K562 (cell line): ENCODE measurements at regions not wholly inside any gene's neighbourhood (a gene's known extent, or its start where the extent isn't known, plus 50 kb on each side); places are given as distances from the start of the nearest gene placed in this dataset.

Source experiments
- ATAC-seq: fragments of 200-7000 bp; cut with Tn5 transposase; 3 replicates; pipeline ENCODE4 v1.9.1; 2020; ENCODE audit warnings: moderate library complexity
- BruUV-seq: library from RNA; stranded (reverse); fragments of 400-500 nt; replicated peaks from 2 replicates; lab custom pipeline; 2021; lab: Mats Ljungman, UMichigan
- CTCF ChIA-PET: fragments of 300-600 bp; formaldehyde crosslinking; extraction: SDS; loops from one replicate; lab custom pipeline; 2021; ENCODE audit warnings: low intra/inter-chr PET ratio; lab: Yijun Ruan, JAX
- POLR2A ChIA-PET: fragments of 300-600, 350-650 bp; sonication (Branson Sonifier 250); formaldehyde crosslinking; extraction: SDS; loops from one replicate; lab custom pipeline; 2021; ENCODE audit warnings: antibody characterized with exemption, inconsistent platforms; lab: Yijun Ruan, JAX
- DNase-seq, 4 experiments: peaks; one replicate each; pipeline versions ENCODE4 v3.0.0 to v3.0.0-alpha.2; 2011 to 2018; ENCODE audit warnings: low spot score in 3 of 4, mixed read lengths in 3 of 4; ENCODE audit errors: extremely low read depth in 1 of 4
- FAIRE-seq: peaks from 2 replicates; lab custom pipeline; 2011; peaks lifted over from hg19 to GRCh38; lab: Jason Lieb, UNC
- H2AFZ ChIP-seq: 2 replicates; pipeline ENCODE4 v1.6.0; 2011; ENCODE audit warnings: low read depth, low read length, control low read depth, inconsistent platforms
- H3K27ac ChIP-seq: fragments of 200-600 bp; 3 replicates; pipeline ENCODE4 v1.8.0; 2011; ENCODE audit warnings: low read depth, mild to moderate bottlenecking, control low read depth, inconsistent platforms, low read length, moderate library complexity, mixed read lengths; ENCODE audit errors: extremely low read depth
- H3K27me3 ChIP-seq, 2 experiments: fragments of 300-600 bp in 1 of 2; 2 replicates in 1 of 2; 3 replicates in 1 of 2; pipeline versions ENCODE4 v1.6.0 to v1.8.0; 2011; ENCODE audit warnings: inconsistent platforms in 2 of 2, low read length in 2 of 2, mild to moderate bottlenecking in 1 of 2, mixed read lengths in 1 of 2, moderate library complexity in 1 of 2; ENCODE audit not compliant: control insufficient read depth in 2 of 2, insufficient read depth in 2 of 2
- H3K36me3 ChIP-seq: fragments of 300-600 bp; 3 replicates; pipeline ENCODE4 v1.8.0; 2011; ENCODE audit warnings: mild to moderate bottlenecking, low read length, inconsistent platforms; ENCODE audit not compliant: control insufficient read depth, insufficient read depth
- H3K4me1 ChIP-seq, 2 experiments: fragments of 200-600 bp in 1 of 2; replicated peaks in 1 of 2; 2 replicates in 1 of 2; 3 replicates in 1 of 2; pipeline versions ENCODE4 v1.5.1 to v1.8.0; 2011; ENCODE audit warnings: inconsistent platforms in 2 of 2, low read length in 2 of 2, mild to moderate bottlenecking in 1 of 2, mixed read lengths in 1 of 2, moderate library complexity in 1 of 2; ENCODE audit not compliant: control insufficient read depth in 2 of 2, insufficient read depth in 2 of 2
- H3K4me2 ChIP-seq: 2 replicates; pipeline ENCODE4 v1.6.1; 2011; ENCODE audit warnings: low read length, control low read depth, inconsistent platforms, mixed read lengths; ENCODE audit not compliant: insufficient read depth
- H3K4me3 ChIP-seq: fragments of 200-600 bp; sonication (generic), shearing (Covaris generic); 2 replicates; pipeline ENCODE4 v1.5.1; 2016; ENCODE audit warnings: control low read depth, inconsistent platforms
- H3K79me2 ChIP-seq: fragments of 200-600 bp; 3 replicates; pipeline ENCODE4 v1.8.0; 2011; ENCODE audit warnings: low read length, inconsistent platforms; ENCODE audit not compliant: control insufficient read depth, insufficient read depth
- H3K9ac ChIP-seq, 2 experiments: 2 replicates each; pipeline versions ENCODE4 v1.6.0 to v1.6.1; 2011; ENCODE audit warnings: low read depth in 2 of 2, low read length in 2 of 2, control low read depth in 1 of 2, inconsistent platforms in 1 of 2, mild to moderate bottlenecking in 1 of 2, mixed read lengths in 1 of 2; ENCODE audit not compliant: insufficient read depth in 1 of 2
- H3K9me1 ChIP-seq: one replicate; pipeline ENCODE4 v1.6.0; 2011; ENCODE audit warnings: inconsistent platforms, mild to moderate bottlenecking, low read length, moderate library complexity; ENCODE audit not compliant: control insufficient read depth, insufficient read depth
- H3K9me3 ChIP-seq: replicated peaks from 2 replicates; pipeline ENCODE4 v1.5.1; 2011; ENCODE audit warnings: low read depth, low read length, inconsistent platforms; ENCODE audit not compliant: control insufficient read depth, insufficient read depth
- H4K20me1 ChIP-seq: replicated peaks from 2 replicates; pipeline ENCODE4 v1.6.1; 2011; ENCODE audit warnings: low read length, inconsistent platforms, mixed read lengths; ENCODE audit not compliant: control insufficient read depth, insufficient read depth
- KDM2B ChIP-seq: fragments of 250-450 bp; sonication (Bioruptor Pico); IDR thresholded peaks from 2 replicates; pipeline ENCODE4 v1.8.0; 2021; ENCODE audit warnings: mild to moderate bottlenecking, moderate library complexity
- NFATC3 ChIP-seq: fragments of 450-650 bp; IDR thresholded peaks from 2 replicates; pipeline ENCODE4 v1.6.1; 2017; ENCODE audit warnings: mild to moderate bottlenecking
- RAD21 ChIP-seq, 2 experiments: fragments of 250-450 bp in 1 of 2; fragments of 450-650 bp in 1 of 2; sonication (Bioruptor Pico) in 1 of 2; formaldehyde crosslinking in 1 of 2; IDR thresholded peaks in 1 of 2; conservative IDR thresholded peaks in 1 of 2; 2 replicates each; pipeline versions ENCODE4 v1.4.0 to v1.8.0; 2020 to 2022; ENCODE audit warnings: mild to moderate bottlenecking in 2 of 2, moderate library complexity in 1 of 2
- YY1 ChIP-seq, 3 experiments: IDR thresholded peaks; 2 replicates each; pipeline ENCODE4 v1.6.1; 2011; ENCODE audit warnings: low read length in 2 of 3, mild to moderate bottlenecking in 2 of 3, moderate library complexity in 2 of 3, borderline replicate concordance in 1 of 3, control low read depth in 1 of 3, low read depth in 1 of 3; ENCODE audit not compliant: insufficient read depth in 3 of 3, insufficient replicate concordance in 2 of 3, control insufficient read depth in 1 of 3, insufficient read length in 1 of 3; ENCODE audit errors: extremely low read depth in 1 of 3
- ZNF780A ChIP-seq: fragments of 250-450 bp; sonication (Bioruptor Pico); IDR thresholded peaks from 2 replicates; pipeline ENCODE4 v1.5.0; 2021; ENCODE audit warnings: mild to moderate bottlenecking
- WGBS: fragments of 100-300 bp; shearing (Covaris generic); methylation state at CpG from one replicate; pipeline ENCODE4 v1.1.6; 2016; ENCODE audit warnings: low coverage, mixed read lengths; ENCODE audit not compliant: insufficient coverage; ENCODE audit errors: missing lambda C conversion rate; 5-methylcytosine and 5-hydroxymethylcytosine counted together
- in situ Hi-C: fragments of 300-500 bp; cut with MboI; formaldehyde crosslinking; loops from 4 replicates; pipeline ENCODE4 v1.15.0; 2018; ENCODE audit warnings: inconsistent platforms, mixed read lengths
- intact Hi-C: fragments of 100-400 bp; cut with micrococcal nuclease; formaldehyde crosslinking; loops from 2 replicates; pipeline ENCODE4 v1.14.2; 2022
- TF ChIP-seq, protein P1 (sequence below), 3 experiments: IDR thresholded peaks in 2 of 3; conservative IDR thresholded peaks in 1 of 3; 2 replicates each; pipeline ENCODE4 v1.5.1; 2011 to 2012; ENCODE audit warnings: low read length in 3 of 3, mild to moderate bottlenecking in 3 of 3, control low read depth in 2 of 3, improper control_type of control experiment in 1 of 3, inconsistent platforms in 1 of 3, low read depth in 1 of 3, mixed read lengths in 1 of 3, moderate library complexity in 1 of 3; ENCODE audit not compliant: insufficient read depth in 2 of 3

DNA sequence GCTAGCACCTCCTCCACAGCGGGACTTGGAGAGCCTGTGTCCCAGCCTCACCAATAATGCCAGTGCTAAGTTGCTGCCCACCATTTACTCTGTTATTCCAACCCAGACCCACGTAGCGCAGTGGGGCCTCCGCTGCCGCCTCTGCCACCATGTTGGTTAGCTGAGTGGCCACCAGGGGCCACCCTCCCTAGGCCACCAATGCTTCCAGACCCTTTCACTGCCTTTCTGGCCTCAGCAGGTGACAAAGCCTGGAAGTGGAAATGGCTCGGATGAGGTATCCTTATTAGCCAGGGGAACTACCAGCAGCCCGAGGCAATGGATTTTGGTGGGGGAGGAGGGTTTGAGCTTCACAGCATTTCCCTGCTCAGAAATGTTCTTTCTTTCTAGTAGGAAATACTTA is 110.1 kb downstream of the OSTF1 start:
- BruUV-seq = no TSS peak
- no peak overlapping the region for H2AFZ ChIP-seq
- ChIA-PET CTCF (no interaction called here), POLR2A (interaction anchor here (1.0 kb wide), 1 partner anchor 65 kb away, joined by 3 read pairs; no protein-coding TSS in a partner anchor)
- DNase-seq (peak; percentile 13 to 27 (median 18)), FAIRE-seq (no peak)
- H3K27ac ChIP-seq = no peak overlapping the region
- H3K9me3 ChIP-seq = no peaks in the 10 kb centered on the region
- no peaks in the 10 kb centered on the region for H3K4me1 ChIP-seq
- no peaks in the 10 kb centered on the region for H3K9me1 ChIP-seq
- no peaks in the 10 kb centered on the region for H4K20me1 ChIP-seq
- no peak overlapping the region for H3K4me2 ChIP-seq
- no peaks in the 10 kb centered on the region for H3K79me2 ChIP-seq
- 0% methylated on average over 5 of the region's 7 CpGs for WGBS
- no peak overlapping the region for H3K9ac ChIP-seq
- peaks cover 0 to 10% of the 10 kb centered on the region in 2 experiments; a peak in 4 of 5 replicates for H3K27me3 ChIP-seq
- in situ Hi-C loops (loop anchor here (25.0 kb wide), 1 partner anchor 411 kb away; no protein-coding TSS in a partner anchor), intact Hi-C loops (no loop called here)
- no peak for TF ChIP-seq ZNF780A (CRISPR knock-in tag)
- TF ChIP-seq KDM2B (CRISPR knock-in tag) = no peak
- TF ChIP-seq, protein P1, sequence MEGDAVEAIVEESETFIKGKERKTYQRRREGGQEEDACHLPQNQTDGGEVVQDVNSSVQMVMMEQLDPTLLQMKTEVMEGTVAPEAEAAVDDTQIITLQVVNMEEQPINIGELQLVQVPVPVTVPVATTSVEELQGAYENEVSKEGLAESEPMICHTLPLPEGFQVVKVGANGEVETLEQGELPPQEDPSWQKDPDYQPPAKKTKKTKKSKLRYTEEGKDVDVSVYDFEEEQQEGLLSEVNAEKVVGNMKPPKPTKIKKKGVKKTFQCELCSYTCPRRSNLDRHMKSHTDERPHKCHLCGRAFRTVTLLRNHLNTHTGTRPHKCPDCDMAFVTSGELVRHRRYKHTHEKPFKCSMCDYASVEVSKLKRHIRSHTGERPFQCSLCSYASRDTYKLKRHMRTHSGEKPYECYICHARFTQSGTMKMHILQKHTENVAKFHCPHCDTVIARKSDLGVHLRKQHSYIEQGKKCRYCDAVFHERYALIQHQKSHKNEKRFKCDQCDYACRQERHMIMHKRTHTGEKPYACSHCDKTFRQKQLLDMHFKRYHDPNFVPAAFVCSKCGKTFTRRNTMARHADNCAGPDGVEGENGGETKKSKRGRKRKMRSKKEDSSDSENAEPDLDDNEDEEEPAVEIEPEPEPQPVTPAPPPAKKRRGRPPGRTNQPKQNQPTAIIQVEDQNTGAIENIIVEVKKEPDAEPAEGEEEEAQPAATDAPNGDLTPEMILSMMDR (IDR thresholded peaks at IDR 0.05 in 2 of 3, conservative IDR thresholded peaks at IDR 0.05 in 1 of 3; ENCODE audit: insufficient read depth in 2 of 3, low read depth in 1 of 3, low read length in 3 of 3) = peak; percentile 50 to 57 (median 54)
- TF ChIP-seq NFATC3 = no peak
- TF ChIP-seq YY1 (IDR thresholded peaks at IDR 0.05; ENCODE audit: borderline replicate concordance in 1 of 3, control insufficient read depth in 1 of 3, extremely low read depth in 1 of 3, insufficient read depth in 3 of 3, insufficient read length in 1 of 3, insufficient replicate concordance in 2 of 3, low read depth in 1 of 3, low read length in 2 of 3) = peak in 1 of 3 experiments; percentile 33
- peak in 1 of 2 experiments; percentile 20; a peak in 1 of 4 replicates for TF ChIP-seq RAD21 (CRISPR knock-in tag; conservative IDR thresholded peaks at IDR 0.05 in 1 of 2, IDR thresholded peaks at IDR 0.05 in 1 of 2)
- TF ChIP-seq, all 486 proteins: peak for 3
- ATAC-seq = peak; percentile 93
- no peak overlapping the region for H3K4me3 ChIP-seq
- no peaks in the 10 kb centered on the region for H3K36me3 ChIP-seq
